GM18511 (cell line): ENCODE measurements at regions not wholly inside any gene's neighbourhood (a gene's known extent, or its start where the extent isn't known, plus 50 kb on each side); places are given as distances from the start of the nearest gene placed in this dataset.

Experiments used
- ATAC-seq: cut with Tn5 transposase; IDR thresholded peaks from one replicate; pipeline ENCODE4 v1.9.1; 2021; ENCODE audit warnings: mild to moderate bottlenecking, moderate library complexity; ENCODE audit not compliant: unreplicated experiment

DNA sequence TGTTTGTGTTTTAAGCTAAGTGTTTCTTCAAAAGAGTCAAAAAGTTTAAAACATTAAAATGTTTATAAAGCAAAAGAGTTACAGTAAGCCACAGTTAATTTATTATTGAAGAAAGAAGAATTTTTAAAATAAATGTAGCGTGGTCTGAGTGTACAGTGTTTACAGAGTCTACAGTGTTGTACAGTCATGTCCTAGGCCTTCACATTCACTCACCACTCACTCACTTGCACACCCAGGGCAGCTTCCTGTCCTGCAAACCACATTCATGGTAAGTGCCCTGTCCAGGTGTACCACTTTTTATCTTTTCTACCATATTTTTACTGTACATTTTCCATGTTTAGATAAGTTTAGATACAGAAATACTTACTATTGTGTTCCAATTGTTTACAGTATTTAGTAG is 239.7 kb upstream of the AGA start:
- ATAC-seq: no peak

DNA sequence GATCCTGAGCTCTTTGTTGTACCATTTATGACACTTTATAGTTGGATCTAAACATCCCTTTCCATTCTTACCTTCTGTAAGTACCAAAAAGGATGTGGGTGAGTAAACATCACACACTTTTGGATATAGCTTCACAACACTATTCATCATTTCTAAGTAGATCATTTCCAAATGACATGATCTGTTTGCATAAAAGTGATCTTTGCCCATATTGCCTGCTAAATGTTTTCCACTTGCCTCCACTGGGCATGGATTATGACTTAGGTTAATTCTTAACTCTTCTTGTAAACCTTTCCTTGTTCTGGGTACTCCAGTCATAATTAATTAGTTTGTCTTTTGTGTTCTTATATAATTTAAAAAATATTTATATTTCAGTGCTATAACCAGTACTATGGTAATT is 244.9 kb upstream of the AGA start:
- no peak for ATAC-seq

DNA sequence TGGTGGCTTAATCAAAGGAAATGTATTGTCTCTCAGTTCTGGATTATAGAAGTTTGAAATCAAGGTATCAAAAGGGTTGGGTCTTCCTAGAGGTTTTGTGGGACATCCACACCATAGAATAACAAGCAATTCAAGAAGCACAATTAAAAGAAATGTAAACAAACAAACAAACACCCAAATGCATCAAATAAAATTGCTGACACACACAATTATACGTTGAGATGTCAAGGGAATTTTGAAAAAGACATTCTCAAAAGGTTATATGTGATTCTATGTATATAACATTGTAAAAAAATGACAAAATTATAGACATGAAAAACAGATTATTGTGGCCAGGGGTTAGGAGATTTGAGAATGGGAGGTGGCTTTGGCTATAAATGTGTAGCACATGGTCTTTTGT is 250.7 kb upstream of the AGA start:
- ATAC-seq: no peak

DNA sequence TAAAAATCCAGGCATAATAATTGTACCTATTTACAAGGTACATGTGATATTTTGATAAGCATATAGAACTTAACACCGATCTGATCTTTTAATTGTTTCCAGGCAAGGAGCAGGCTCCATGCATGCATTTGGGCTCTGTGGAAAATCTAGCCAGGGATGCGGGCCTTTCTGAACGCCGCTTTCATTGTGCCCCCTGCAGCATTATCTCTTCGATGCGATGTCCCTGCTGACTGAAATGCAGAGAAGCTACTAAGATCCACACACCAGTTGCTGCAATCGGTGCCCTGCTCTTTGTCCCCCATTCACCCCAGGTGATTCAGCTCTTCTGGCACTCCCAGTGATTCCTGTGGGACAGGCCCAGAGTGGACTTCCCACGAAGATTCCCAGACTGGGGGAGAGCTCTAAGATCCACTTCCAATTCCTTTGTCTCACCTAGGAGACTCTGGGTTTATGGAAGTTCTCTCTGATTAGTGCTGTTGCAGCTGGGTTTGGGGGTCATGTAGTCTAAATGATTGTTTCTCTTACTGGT is 254.3 kb upstream of the AGA start:
- ATAC-seq: no peak

DNA sequence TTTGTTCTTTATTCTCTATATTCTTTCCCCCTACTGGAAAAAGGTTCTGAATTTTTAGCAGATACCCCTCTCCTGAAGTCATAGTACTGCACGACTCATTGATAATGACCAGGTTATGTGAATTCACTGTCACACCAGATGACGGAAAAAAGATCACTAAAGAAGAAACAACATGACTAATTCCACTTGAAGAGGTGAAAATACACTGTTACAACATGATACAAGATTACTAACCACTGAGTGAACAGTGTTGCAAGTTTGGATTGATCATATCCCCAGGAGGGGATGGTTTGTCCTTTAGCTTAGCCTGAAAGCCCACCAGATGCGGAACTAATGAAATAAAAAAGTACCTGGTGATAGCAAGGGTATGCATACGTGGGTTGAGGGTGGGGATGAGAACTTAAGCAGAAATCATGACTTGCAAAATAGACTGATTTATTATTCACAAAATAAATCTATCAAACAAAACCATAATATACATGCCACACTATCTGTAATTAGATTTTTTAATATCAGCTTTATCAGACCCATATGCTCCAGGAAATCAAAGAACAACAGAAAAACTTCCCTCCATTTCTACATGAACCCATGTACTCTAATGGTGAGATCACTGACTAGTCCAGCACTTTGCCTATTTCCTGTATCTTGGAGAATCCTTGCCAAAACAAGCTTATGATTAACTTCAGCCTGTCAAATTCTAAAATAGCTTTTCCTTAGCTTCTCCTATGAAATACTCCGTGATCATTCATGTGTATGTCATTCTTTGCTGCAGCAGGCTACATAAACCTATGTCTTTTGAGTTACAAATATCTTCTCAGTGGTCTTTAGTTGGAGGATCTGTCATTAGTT is 257.4 kb upstream of the AGA start:
- no peak for ATAC-seq

DNA sequence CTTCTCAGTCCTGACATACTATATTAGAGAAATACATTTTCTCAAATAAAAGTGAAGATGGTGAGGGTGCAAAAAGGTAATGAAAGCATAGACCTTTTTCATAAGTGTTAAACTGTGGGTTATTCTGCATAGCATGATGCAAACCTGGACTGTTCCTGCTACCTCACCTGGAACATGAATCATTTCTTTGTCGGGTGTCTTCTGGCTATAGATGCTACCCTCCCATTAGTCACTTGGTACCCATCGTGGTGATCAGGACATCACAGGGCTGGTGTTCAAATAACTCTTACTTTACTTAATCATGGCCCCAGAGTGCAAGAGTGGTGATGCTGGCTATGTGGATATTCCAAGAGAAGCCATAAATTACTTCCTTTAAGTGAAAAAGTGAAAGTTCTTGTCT is 264.7 kb upstream of the AGA start:
- ATAC-seq: no peak

DNA sequence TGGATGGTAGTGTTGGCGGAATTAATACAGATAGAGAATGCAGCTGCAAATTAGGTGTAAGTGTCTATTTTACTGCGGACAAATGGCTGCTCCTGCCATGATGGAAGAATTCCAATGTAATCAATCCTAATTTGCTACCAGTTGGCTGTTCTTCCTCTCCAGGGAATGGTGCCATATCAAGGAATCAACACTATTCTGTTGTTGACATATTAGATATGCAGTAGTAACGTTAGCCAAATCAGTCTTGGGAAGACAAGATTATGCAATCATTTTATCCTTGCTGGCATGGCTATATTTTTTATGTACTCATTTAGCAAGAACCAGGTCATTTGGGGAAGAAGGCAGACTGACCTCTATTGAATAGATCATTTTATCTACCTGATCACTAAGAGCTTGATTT is 271.2 kb upstream of the AGA start:
- no peak for ATAC-seq

- ATAC-seq: no peak
Observed at GRCh38 chr4:177717407-177717806, 275.2 kb upstream of the AGA start.

- ATAC-seq: no peak
Observed at GRCh38 chr4:177718514-177718913, 276.3 kb upstream of the AGA start.

DNA sequence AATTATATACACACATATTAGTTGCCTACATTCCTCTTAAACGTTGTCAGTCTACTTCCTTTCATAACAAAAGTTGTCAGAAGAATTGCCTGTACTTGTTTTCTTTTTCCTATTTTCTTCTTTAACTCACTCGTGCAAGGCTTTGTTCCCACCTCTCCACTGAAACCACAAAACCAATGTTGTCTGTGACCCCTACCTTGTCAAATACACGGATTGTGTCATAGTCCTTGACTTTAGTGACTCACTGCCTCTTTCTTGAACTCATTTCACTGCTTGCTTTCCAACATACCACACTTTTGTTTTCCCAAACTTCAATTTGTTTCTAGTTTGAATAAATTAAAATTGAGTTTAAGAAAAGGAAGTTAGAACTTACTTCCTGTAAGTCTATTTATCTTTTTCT is 283.9 kb upstream of the AGA start:
- no peak for ATAC-seq

- ATAC-seq: no peak
Observed at GRCh38 chr4:177728361-177729152, 286.3 kb upstream of the AGA start.

- ATAC-seq: no peak
Observed at GRCh38 chr4:177729681-177730080, 287.4 kb upstream of the AGA start.

DNA sequence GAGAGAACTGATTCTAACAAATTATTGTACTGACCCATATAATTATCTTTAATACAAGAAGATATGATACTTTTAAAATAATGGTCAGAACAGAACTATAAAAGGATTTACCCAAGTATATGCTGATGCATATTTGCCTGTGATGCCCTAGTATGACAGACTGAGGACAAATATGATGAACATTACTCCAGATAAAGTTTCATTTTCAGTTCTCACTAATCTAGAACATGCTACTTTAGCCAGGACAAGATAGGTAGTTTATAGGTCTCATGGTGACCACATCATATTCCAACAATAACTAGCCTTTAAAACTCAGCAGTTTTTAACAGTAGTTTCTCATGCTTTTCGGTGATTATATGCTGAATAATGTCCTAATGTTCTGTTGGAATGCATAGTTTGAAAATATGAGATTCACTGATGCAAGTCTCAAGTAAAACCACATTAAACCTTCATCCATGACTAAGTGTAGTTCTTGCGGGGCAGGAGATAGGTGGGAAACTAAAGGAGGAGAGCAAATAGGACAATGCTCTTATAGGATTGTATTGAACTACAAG is 295.2 kb upstream of the AGA start:
- peak; percentile 67 for ATAC-seq

- peak; percentile 79 for ATAC-seq
Observed at GRCh38 chr4:177740563-177740962, 298.3 kb upstream of the AGA start.

DNA sequence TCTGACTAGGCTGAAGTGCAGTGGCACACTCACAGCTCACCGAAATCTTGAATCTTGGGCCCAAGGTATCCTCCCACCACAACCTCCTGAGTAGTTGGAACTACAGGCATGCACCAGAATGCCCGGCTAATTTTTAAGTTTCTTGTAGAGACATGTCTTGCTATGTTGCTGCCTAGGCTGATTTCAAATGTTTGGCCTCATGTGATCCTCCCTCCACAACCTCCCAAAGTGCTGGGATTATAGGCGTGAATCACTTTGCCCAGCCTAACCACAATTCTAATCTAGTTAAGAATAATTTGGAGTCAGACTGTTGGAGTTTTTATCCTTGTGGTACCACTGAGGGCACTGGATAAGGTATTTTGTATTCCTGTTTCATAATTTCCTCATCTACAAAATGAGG is 317.5 kb upstream of the AGA start:
- no peak for ATAC-seq

DNA sequence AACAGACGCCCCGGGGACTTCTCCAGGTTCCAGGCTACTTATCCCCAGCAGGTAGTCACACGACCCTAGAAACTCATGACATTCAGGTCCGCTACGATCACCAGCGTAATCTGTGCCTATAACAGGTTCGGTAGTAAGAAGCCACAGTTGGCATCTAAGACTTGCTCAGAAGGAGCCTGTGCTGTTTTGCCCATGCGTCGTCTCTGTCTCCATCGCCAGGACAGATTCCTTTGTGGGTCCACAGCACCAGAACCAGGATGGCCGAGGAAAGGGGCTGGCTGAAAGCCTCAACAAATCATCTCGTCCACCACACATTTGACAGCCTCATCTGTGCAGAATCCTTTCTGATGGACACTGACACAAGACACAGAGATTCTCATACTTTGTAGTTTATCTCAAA is 319.5 kb upstream of the AGA start:
- no peak for ATAC-seq

- ATAC-seq: no peak
Observed at GRCh38 chr4:177769155-177769554, 326.9 kb upstream of the AGA start.

DNA sequence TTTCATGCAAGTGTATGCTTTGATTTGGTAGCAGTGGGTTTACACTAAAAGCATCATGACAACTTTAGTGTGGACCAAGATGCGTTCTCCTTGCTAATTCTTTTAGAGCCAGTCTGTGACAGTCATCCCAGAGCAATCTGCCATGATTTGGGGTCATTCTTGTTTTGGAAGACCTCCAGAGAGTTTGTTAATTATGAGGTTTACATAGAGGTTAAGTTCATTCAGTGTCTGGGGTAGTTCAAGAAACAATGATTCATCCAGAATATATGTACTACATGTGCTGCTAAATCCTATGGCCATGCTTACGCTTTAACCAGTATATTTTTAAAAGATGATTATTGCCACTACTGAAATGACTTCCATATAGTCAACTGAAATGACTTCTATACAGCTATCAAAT is 328.5 kb upstream of the AGA start:
- no peak for ATAC-seq

GRCh38 chr4:177771645-177772044 is 329.4 kb upstream of the AGA start:
- no peak for ATAC-seq

- ATAC-seq: peak; percentile 74
Observed at GRCh38 chr4:177778623-177779022, 336.4 kb upstream of the AGA start.

GRCh38 chr4:177785000-177785399 is 342.8 kb upstream of the AGA start:
- ATAC-seq: no peak

- no peak for ATAC-seq
Observed at GRCh38 chr4:177789610-177790009, 347.4 kb upstream of the AGA start.
